Glutamatergic neuron (in vitro differentiated cells): ENCODE measurements at regions not wholly inside any gene's neighbourhood (a gene's known extent, or its start where the extent isn't known, plus 50 kb on each side); places are given as distances from the start of the nearest gene placed in this dataset.

ENCODE experiments used
- DNase-seq: peaks from one replicate; pipeline ENCODE4 v3.0.0; 2022
- H3K27ac Mint-ChIP-seq: one replicate; pipeline ENCODE4 v1.8.0; 2020; ENCODE audit warnings: mild to moderate bottlenecking, mixed read lengths, inconsistent platforms; ENCODE audit not compliant: unreplicated experiment
- H3K27me3 Mint-ChIP-seq: one replicate; pipeline ENCODE4 v1.8.0; 2020; ENCODE audit warnings: mild to moderate bottlenecking, moderate library complexity, mixed read lengths, inconsistent platforms; ENCODE audit not compliant: unreplicated experiment
- H3K36me3 Mint-ChIP-seq: one replicate; pipeline ENCODE4 v1.8.0; 2020; ENCODE audit warnings: mild to moderate bottlenecking, mixed read lengths, inconsistent platforms; ENCODE audit not compliant: unreplicated experiment
- H3K4me1 Mint-ChIP-seq: one replicate; pipeline ENCODE4 v1.8.0; 2020; ENCODE audit warnings: mild to moderate bottlenecking, low read depth, mixed read lengths, inconsistent platforms; ENCODE audit not compliant: unreplicated experiment
- H3K4me3 Mint-ChIP-seq: one replicate; pipeline ENCODE4 v1.8.0; 2020; ENCODE audit warnings: mild to moderate bottlenecking, mixed read lengths, inconsistent platforms; ENCODE audit not compliant: unreplicated experiment
- H3K9me3 Mint-ChIP-seq: one replicate; pipeline ENCODE4 v1.8.0; 2020; ENCODE audit warnings: mild to moderate bottlenecking, moderate library complexity, mixed read lengths, inconsistent platforms; ENCODE audit not compliant: unreplicated experiment
- TF ChIP-seq, protein P1 (sequence below): fragments of 200-600 bp; sonication (generic); IDR thresholded peaks from one replicate; pipeline ENCODE4 v1.5.0; 2021; ENCODE audit not compliant: partially characterized antibody, unreplicated experiment

DNA sequence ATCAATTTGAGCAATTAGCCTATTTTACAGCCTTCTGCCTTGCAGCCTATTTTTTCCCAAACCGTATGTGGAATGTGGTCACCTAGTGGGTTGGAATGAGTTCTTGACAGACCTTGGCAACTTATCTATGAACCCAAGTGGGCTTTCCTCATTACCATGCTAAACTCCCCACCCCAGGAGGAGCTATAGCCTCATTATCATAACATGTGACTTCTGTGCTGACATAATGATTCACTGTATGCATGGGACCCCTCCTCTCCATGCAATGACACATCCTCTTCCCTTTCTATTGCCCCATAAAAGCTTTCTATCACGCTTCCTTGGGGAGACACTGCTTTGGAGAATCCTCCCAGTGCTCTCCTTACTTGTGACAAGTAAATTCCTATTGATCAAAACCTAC is 83.5 kb upstream of the FHIT start:
- Mint-ChIP-seq H3K4me1 (no peaks in the 10 kb centered on the region), H3K36me3 (peaks cover 4% of the 10 kb centered on the region), H3K4me3 (no peak overlapping the region), H3K27ac (no peak overlapping the region), H3K27me3 (no peaks in the 10 kb centered on the region), H3K9me3 (no peaks in the 10 kb centered on the region)
- no peak for DNase-seq
- TF ChIP-seq, protein P1, sequence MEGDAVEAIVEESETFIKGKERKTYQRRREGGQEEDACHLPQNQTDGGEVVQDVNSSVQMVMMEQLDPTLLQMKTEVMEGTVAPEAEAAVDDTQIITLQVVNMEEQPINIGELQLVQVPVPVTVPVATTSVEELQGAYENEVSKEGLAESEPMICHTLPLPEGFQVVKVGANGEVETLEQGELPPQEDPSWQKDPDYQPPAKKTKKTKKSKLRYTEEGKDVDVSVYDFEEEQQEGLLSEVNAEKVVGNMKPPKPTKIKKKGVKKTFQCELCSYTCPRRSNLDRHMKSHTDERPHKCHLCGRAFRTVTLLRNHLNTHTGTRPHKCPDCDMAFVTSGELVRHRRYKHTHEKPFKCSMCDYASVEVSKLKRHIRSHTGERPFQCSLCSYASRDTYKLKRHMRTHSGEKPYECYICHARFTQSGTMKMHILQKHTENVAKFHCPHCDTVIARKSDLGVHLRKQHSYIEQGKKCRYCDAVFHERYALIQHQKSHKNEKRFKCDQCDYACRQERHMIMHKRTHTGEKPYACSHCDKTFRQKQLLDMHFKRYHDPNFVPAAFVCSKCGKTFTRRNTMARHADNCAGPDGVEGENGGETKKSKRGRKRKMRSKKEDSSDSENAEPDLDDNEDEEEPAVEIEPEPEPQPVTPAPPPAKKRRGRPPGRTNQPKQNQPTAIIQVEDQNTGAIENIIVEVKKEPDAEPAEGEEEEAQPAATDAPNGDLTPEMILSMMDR, result no peak

DNA sequence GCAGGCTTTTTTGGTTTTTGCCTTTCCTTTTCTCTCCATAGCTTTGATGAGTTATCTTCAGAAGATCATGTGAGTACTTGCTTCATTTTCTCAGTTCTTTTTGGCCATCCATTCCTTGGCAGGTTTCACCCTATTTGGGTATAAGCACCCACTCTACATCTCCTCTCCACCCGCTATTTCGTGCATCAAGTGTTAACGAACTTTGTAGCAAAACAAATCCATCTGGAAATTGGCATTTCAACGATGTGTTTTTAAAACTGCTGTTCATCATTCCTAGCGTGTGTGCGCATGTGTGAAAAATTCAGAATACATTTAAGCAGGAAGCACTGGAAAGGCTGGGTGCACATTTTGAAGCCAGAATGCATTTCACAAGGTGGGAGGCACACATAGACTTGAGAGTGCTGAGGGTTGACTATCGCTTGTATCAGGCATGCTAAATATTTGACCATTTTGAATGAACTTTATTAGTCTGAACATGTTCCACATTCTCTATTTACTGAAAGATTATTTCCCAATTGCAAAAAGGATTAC is 89.7 kb upstream of the FHIT start:
- Mint-ChIP-seq H3K4me3 (no peak overlapping the region), H3K36me3 (peaks cover 4% of the 10 kb centered on the region), H3K9me3 (no peaks in the 10 kb centered on the region), H3K27ac (no peak overlapping the region), H3K4me1 (no peaks in the 10 kb centered on the region), H3K27me3 (no peaks in the 10 kb centered on the region)
- TF ChIP-seq, protein P1, result no peak
- DNase-seq, result no peak

DNA sequence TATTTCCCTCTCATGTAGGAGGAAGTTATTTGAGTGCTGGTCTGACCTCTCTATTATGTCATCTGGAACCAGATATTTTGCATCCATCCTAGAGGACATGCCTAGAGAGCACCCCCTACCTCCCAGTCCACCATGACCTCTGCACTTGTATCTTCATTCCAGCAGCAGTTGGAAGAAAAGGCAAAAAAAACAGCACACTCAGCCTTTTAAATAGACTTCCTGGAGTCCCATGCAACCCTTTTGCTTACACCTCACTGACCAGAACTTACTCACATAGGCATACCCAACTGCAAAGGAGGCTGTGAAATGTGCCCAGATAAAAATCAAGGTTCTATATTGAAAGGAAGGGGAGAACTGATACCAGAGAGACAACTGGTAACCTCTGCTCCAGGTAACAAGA is 92.3 kb upstream of the FHIT start:
- TF ChIP-seq, protein P1, result no peak
- Mint-ChIP-seq H3K27me3 (no peaks in the 10 kb centered on the region), H3K27ac (no peak overlapping the region), H3K9me3 (no peaks in the 10 kb centered on the region), H3K36me3 (peaks cover 3% of the 10 kb centered on the region), H3K4me3 (no peak overlapping the region), H3K4me1 (no peaks in the 10 kb centered on the region)
- DNase-seq, result no peak

DNA sequence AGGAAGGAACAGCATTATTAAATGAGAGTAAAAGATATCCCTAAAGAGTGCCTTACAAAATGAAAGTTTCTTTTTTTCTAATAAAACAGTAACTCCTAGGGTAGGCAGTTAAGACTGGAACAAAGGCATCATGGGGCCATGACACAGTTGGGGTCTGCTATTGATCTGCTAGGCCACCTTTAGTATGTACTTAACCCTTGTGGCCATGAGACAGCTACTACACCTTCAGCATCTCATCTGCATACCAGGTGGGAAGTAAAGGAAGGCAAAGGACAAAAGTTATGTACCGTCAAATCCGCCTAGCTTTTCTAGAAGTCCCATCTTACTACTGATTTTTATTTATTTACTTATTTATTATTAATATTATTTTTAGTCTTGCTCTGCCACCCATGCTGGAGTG is 93.8 kb upstream of the FHIT start:
- Mint-ChIP-seq H3K27ac (no peak overlapping the region), H3K36me3 (no peaks in the 10 kb centered on the region), H3K4me3 (no peak overlapping the region), H3K27me3 (no peaks in the 10 kb centered on the region), H3K4me1 (no peaks in the 10 kb centered on the region), H3K9me3 (no peaks in the 10 kb centered on the region)
- TF ChIP-seq, protein P1, result no peak
- DNase-seq, result no peak

DNA sequence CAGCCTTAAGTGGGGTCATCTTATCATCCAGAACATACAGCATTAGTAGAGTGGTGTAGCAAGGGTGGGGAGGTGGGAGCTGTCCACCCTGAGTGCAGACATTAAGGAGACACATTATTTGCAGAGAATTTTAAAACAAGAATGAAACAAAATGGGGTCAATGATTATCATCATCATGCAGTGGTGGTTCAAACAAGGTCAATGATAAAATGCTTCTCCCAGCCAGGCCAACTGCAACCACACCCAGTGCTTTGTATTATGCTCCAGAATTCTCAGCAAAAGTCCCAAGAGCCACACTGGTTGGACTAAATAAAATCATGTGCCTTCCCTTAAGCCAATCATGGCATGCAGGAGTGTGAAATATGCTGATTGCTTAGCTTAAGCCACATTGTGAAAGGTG is 96.7 kb upstream of the FHIT start:
- H3K27me3 Mint-ChIP-seq, result no peaks in the 10 kb centered on the region
- no peak overlapping the region for H3K4me3 Mint-ChIP-seq
- DNase-seq, result no peak
- TF ChIP-seq, protein P1, result no peak
- H3K36me3 Mint-ChIP-seq, result no peaks in the 10 kb centered on the region
- H3K4me1 Mint-ChIP-seq, result no peaks in the 10 kb centered on the region
- H3K9me3 Mint-ChIP-seq, result no peaks in the 10 kb centered on the region
- no peak overlapping the region for H3K27ac Mint-ChIP-seq
